ENCODE measurements at regions not wholly inside any gene's neighbourhood (a gene's known extent, or its start where the extent isn't known, plus 50 kb on each side); places are given as distances from the start of the nearest gene placed in this dataset.

GRCh38 chr3:23096041-23096440, 107.1 kb upstream of the UBE2E2 start:
- WGBS (ENCODE audit: insufficient coverage, insufficient read length) = no CpG with 5 or more reads among the region's 1 CpG
- Histone ChIP-seq H3K4me1 (ENCODE audit: control insufficient read depth, insufficient read depth, low read length) (no peaks in the 10 kb centered on the region), H3K4me3 (ENCODE audit: low read length) (no peak overlapping the region), H3K36me3 (ENCODE audit: control insufficient read depth, insufficient read depth, low read length) (no peaks in the 10 kb centered on the region), H3K27me3 (ENCODE audit: control insufficient read depth, insufficient read depth, low read length) (no peaks in the 10 kb centered on the region), H3K9me3 (ENCODE audit: control insufficient read depth, insufficient read depth, low read length) (no peaks in the 10 kb centered on the region), H3K27ac (ENCODE audit: low read length) (no peak overlapping the region)
- DNase-seq (ENCODE audit: low read depth, low spot score) = peak; percentile 22

DNA sequence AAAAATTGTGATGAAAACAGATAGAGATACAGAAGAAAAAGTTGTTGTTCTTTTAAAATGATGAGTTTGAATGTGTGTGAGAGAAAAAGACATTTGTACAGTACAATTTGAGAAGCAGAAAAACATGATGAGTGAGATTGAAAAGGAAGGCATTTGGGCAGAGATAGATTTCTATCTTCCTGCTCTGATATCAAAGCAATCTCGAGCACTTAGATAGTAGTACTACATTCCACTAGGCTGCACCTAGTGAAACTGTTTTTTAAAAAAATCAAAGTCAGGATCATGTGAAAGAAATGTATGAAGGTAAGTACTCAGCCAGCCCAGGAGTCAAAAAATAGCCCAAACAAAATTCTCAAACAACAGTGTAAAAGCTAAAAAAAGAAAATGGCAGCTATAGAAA, 104.1 kb upstream of the UBE2E2 start:
- no peak overlapping the region for H3K27ac ChIP-seq (ENCODE audit: low read length)
- DNase-seq (ENCODE audit: low read depth, low spot score) = no peak
- no peaks in the 10 kb centered on the region for H3K9me3 ChIP-seq (ENCODE audit: control insufficient read depth, insufficient read depth, low read length)
- no peaks in the 10 kb centered on the region for H3K4me1 ChIP-seq (ENCODE audit: control insufficient read depth, insufficient read depth, low read length)
- H3K4me3 ChIP-seq (ENCODE audit: low read length) = no peak overlapping the region
- no peaks in the 10 kb centered on the region for H3K27me3 ChIP-seq (ENCODE audit: control insufficient read depth, insufficient read depth, low read length)
- no CpG with 5 or more reads among the region's 1 CpG for WGBS (ENCODE audit: insufficient coverage, insufficient read length)
- no peaks in the 10 kb centered on the region for H3K36me3 ChIP-seq (ENCODE audit: control insufficient read depth, insufficient read depth, low read length)

- DNase-seq (ENCODE audit: low read depth, low spot score) = no peak
- no peaks in the 10 kb centered on the region for H3K36me3 ChIP-seq (ENCODE audit: control insufficient read depth, insufficient read depth, low read length)
- no peak overlapping the region for H3K4me3 ChIP-seq (ENCODE audit: low read length)
- no peaks in the 10 kb centered on the region for H3K9me3 ChIP-seq (ENCODE audit: control insufficient read depth, insufficient read depth, low read length)
- H3K27me3 ChIP-seq (ENCODE audit: control insufficient read depth, insufficient read depth, low read length) = no peaks in the 10 kb centered on the region
- H3K27ac ChIP-seq (ENCODE audit: low read length) = no peak overlapping the region
- no CpG with 5 or more reads among the region's 2 CpGs for WGBS (ENCODE audit: insufficient coverage, insufficient read length)
- no peaks in the 10 kb centered on the region for H3K4me1 ChIP-seq (ENCODE audit: control insufficient read depth, insufficient read depth, low read length)
Observed at GRCh38 chr3:23099677-23100076, 103.5 kb upstream of the UBE2E2 start.

DNA sequence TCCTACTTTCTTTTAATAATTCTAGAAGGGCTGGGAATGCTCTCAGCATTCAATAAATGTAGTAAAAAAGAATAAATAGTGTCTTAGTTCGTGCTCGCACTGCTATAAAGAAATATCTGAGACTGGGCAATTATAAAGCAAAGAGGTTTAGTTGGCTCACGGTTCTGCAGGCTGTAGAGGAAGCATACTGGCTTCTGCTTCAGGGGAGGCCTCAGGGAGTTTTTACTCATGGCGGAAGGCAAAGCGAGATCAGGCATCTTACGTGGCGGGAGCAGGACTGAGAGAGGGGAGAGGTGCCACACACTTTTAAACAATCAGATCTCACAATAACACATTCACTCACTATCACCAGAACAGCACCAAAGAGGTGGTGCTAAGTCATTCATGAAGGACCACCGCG, 103.0 kb upstream of the UBE2E2 start:
- H3K36me3 ChIP-seq (ENCODE audit: control insufficient read depth, insufficient read depth, low read length) = no peaks in the 10 kb centered on the region
- no CpG with 5 or more reads among the region's 9 CpGs for WGBS (ENCODE audit: insufficient coverage, insufficient read length)
- no peaks in the 10 kb centered on the region for H3K4me1 ChIP-seq (ENCODE audit: control insufficient read depth, insufficient read depth, low read length)
- H3K4me3 ChIP-seq (ENCODE audit: low read length) = no peak overlapping the region
- no peak for DNase-seq (ENCODE audit: low read depth, low spot score)
- no peaks in the 10 kb centered on the region for H3K27me3 ChIP-seq (ENCODE audit: control insufficient read depth, insufficient read depth, low read length)
- H3K27ac ChIP-seq (ENCODE audit: low read length) = no peak overlapping the region
- no peaks in the 10 kb centered on the region for H3K9me3 ChIP-seq (ENCODE audit: control insufficient read depth, insufficient read depth, low read length)

DNA sequence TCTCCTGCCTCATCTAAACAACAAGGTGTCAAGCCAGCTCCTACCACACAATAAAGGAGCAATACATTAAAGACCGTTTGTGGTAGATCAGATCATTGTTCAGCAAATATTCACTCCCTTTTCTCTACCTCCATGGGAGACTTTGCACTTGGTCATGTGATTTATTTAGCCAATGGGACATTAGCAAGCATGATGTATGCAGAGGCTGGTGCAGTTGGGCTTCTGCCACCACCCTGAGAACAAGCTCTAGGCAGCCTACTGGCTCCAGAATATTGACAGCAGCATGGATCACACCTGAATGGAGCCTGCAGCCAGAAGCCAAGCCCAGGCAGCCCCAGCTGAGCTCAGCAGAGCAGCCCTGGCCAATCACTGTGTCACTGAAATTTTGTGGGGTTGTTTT, 99.4 kb upstream of the UBE2E2 start:
- Histone ChIP-seq H3K27me3 (ENCODE audit: control insufficient read depth, insufficient read depth, low read length) (no peaks in the 10 kb centered on the region), H3K4me3 (ENCODE audit: low read length) (no peak overlapping the region), H3K36me3 (ENCODE audit: control insufficient read depth, insufficient read depth, low read length) (no peaks in the 10 kb centered on the region), H3K4me1 (ENCODE audit: control insufficient read depth, insufficient read depth, low read length) (no peaks in the 10 kb centered on the region), H3K9me3 (ENCODE audit: control insufficient read depth, insufficient read depth, low read length) (no peaks in the 10 kb centered on the region), H3K27ac (ENCODE audit: low read length) (no peak overlapping the region)
- no CpG with 5 or more reads among the region's 1 CpG for WGBS (ENCODE audit: insufficient coverage, insufficient read length)
- no peak for DNase-seq (ENCODE audit: low read depth, low spot score)

DNA sequence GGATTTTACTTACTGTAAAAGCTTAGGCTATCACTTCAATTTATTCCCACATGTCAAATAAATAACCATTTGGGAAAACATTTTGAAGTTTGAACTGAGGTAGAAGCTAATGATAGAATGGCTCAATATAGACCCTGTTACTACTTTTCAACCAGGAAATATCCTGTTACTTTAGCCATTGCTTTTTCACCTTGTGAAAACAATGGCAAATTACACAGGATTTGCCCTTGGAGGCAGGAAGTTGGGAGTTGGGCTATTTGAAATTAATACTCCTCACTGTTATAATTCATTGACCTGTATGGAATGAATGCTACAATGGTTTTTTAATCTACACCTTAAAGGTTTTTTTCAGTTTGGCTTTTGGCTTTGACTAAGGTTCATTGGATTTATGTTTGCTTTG, 98.1 kb upstream of the UBE2E2 start:
- Histone ChIP-seq H3K4me1 (ENCODE audit: control insufficient read depth, insufficient read depth, low read length) (no peaks in the 10 kb centered on the region), H3K27me3 (ENCODE audit: control insufficient read depth, insufficient read depth, low read length) (no peaks in the 10 kb centered on the region), H3K27ac (ENCODE audit: low read length) (no peak overlapping the region), H3K4me3 (ENCODE audit: low read length) (no peak overlapping the region), H3K36me3 (ENCODE audit: control insufficient read depth, insufficient read depth, low read length) (no peaks in the 10 kb centered on the region), H3K9me3 (ENCODE audit: control insufficient read depth, insufficient read depth, low read length) (no peaks in the 10 kb centered on the region)
- no peak for DNase-seq (ENCODE audit: low read depth, low spot score)

DNA sequence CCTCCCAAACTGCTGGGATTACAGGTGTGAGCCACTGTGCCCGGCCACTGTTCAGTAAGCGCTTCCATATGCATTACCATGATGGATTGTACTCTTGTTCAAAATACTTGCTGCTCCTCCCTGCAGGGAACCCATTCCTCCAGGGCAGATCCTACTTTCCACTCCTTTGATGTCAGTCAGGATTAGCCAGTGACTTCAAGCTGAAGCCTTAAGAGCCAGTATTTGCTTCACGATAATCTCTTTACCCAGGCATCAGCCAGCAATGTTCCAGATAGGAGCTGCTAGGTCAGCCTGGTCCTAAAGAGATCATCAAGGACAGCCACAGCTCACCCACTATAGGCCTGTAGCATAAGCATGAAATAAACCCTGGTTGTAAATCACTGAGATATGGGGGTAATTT, 96.5 kb upstream of the UBE2E2 start:
- H3K36me3 ChIP-seq (ENCODE audit: control insufficient read depth, insufficient read depth, low read length) = no peaks in the 10 kb centered on the region
- H3K27ac ChIP-seq (ENCODE audit: low read length) = no peak overlapping the region
- WGBS (ENCODE audit: insufficient coverage, insufficient read length) = no CpG with 5 or more reads among the region's 3 CpGs
- H3K4me1 ChIP-seq (ENCODE audit: control insufficient read depth, insufficient read depth, low read length) = no peaks in the 10 kb centered on the region
- no peak overlapping the region for H3K4me3 ChIP-seq (ENCODE audit: low read length)
- no peaks in the 10 kb centered on the region for H3K27me3 ChIP-seq (ENCODE audit: control insufficient read depth, insufficient read depth, low read length)
- H3K9me3 ChIP-seq (ENCODE audit: control insufficient read depth, insufficient read depth, low read length) = no peaks in the 10 kb centered on the region
- no peak for DNase-seq (ENCODE audit: low read depth, low spot score)

- H3K36me3 ChIP-seq (ENCODE audit: control insufficient read depth, insufficient read depth, low read length) = no peaks in the 10 kb centered on the region
- H3K27ac ChIP-seq (ENCODE audit: low read length) = no peak overlapping the region
- H3K9me3 ChIP-seq (ENCODE audit: control insufficient read depth, insufficient read depth, low read length) = no peaks in the 10 kb centered on the region
- no peaks in the 10 kb centered on the region for H3K27me3 ChIP-seq (ENCODE audit: control insufficient read depth, insufficient read depth, low read length)
- H3K4me1 ChIP-seq (ENCODE audit: control insufficient read depth, insufficient read depth, low read length) = no peaks in the 10 kb centered on the region
- no peak for DNase-seq (ENCODE audit: low read depth, low spot score)
- H3K4me3 ChIP-seq (ENCODE audit: low read length) = no peak overlapping the region
Observed at GRCh38 chr3:23107221-23107620, 95.9 kb upstream of the UBE2E2 start.

DNA sequence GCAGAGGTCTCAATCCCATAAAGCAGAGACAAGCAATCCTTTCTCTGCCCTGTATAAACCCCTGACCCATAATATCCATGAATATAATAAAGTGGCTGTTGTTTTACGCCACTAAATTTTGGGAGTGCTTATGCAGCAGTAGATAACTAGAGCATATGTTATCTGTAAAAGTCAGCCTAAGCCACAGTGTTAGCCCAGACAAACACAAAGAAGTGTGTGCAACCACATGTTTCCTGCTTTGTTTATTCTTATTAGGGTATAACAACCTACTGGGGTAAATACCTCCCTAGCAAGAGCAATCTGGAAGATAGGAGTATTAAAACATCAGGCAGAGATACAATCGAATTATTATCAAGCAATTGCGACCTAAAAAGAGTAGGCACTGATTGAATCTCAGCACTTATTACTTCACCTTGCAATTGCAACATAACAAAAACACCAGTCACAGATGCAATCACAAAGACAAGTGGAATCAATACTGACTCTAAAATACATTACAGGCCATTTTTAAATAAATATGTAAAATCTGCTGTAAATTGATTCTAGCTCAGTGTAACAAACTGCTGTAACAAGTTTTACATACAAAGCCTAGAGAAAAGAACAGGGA, 94.6 kb upstream of the UBE2E2 start:
- H3K27ac ChIP-seq (ENCODE audit: low read length) = no peak overlapping the region
- no peak for DNase-seq (ENCODE audit: low read depth, low spot score)
- no peaks in the 10 kb centered on the region for H3K36me3 ChIP-seq (ENCODE audit: control insufficient read depth, insufficient read depth, low read length)
- H3K4me1 ChIP-seq (ENCODE audit: control insufficient read depth, insufficient read depth, low read length) = no peaks in the 10 kb centered on the region; the same call in 1 of the 2 replicates
- H3K9me3 ChIP-seq (ENCODE audit: control insufficient read depth, insufficient read depth, low read length) = no peaks in the 10 kb centered on the region
- no peak overlapping the region for H3K4me3 ChIP-seq (ENCODE audit: low read length)
- WGBS (ENCODE audit: insufficient coverage, insufficient read length) = no CpG with 5 or more reads among the region's 3 CpGs
- H3K27me3 ChIP-seq (ENCODE audit: control insufficient read depth, insufficient read depth, low read length) = no peaks in the 10 kb centered on the region

DNA sequence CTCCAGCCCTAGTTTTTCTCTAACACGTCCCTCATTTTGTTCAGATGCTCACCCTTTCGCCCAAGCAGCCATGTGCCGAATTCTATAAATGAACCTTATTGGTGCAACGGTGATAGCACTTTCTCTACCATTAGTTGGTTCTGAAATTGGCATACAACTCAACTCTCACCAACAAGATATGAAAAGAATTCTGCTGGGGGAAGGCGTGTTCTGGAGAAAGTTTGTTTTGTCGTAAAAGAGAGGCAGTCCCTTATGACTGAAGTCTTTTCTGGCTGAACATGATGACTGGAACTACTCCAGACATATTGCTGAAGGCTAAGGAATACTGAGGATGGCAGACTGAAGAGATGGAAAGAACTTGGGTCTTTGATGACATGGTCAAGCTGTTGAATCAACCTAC, 91.8 kb upstream of the UBE2E2 start:
- Histone ChIP-seq H3K36me3 (ENCODE audit: control insufficient read depth, insufficient read depth, low read length) (no peaks in the 10 kb centered on the region), H3K27me3 (ENCODE audit: control insufficient read depth, insufficient read depth, low read length) (no peaks in the 10 kb centered on the region), H3K4me1 (ENCODE audit: control insufficient read depth, insufficient read depth, low read length) (no peaks in the 10 kb centered on the region; the same call in 1 of the 2 replicates), H3K4me3 (ENCODE audit: low read length) (no peak overlapping the region), H3K27ac (ENCODE audit: low read length) (no peak overlapping the region), H3K9me3 (ENCODE audit: control insufficient read depth, insufficient read depth, low read length) (no peaks in the 10 kb centered on the region)
- DNase-seq (ENCODE audit: low read depth, low spot score) = no peak
- WGBS (ENCODE audit: insufficient coverage, insufficient read length) = no CpG with 5 or more reads among the region's 6 CpGs

DNA sequence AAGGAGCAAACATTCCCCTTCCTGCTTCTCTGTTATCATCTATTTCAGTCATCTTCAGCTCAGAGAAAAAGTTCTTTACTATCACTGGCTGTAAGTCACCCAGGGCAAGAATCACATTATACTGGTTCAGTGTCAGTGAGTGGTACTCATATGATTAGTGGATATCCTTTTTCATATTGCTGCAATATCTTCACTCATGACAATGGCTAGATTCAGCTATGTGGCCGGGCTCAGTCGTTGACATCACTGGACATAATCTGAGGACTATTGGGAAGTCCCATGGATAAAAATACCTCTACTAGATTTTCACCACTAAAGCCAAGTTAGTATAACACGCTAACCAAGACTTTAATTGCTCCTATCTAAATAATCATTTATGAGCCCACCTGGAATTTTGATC, 91.3 kb upstream of the UBE2E2 start:
- no peak for DNase-seq (ENCODE audit: low read depth, low spot score)
- Histone ChIP-seq H3K27me3 (ENCODE audit: control insufficient read depth, insufficient read depth, low read length) (no peaks in the 10 kb centered on the region), H3K4me3 (ENCODE audit: low read length) (no peak overlapping the region), H3K27ac (ENCODE audit: low read length) (no peak overlapping the region), H3K36me3 (ENCODE audit: control insufficient read depth, insufficient read depth, low read length) (no peaks in the 10 kb centered on the region), H3K4me1 (ENCODE audit: control insufficient read depth, insufficient read depth, low read length) (no peaks in the 10 kb centered on the region; the same call in 1 of the 2 replicates), H3K9me3 (ENCODE audit: control insufficient read depth, insufficient read depth, low read length) (no peaks in the 10 kb centered on the region)
- no CpG with 5 or more reads among the region's 3 CpGs for WGBS (ENCODE audit: insufficient coverage, insufficient read length)
